ENCODE measurements at regions not wholly inside any gene's neighbourhood (a gene's known extent, or its start where the extent isn't known, plus 50 kb on each side); places are given as distances from the start of the nearest gene placed in this dataset.

GRCh38 chr10:33808475-33808874 is 474.0 kb upstream of the NRP1 start:
- TF ChIP-seq CTCF (IDR thresholded peaks at IDR 0.05) (no peak), POLR2A (IDR thresholded peaks at IDR 0.05) (no peak)

All from adrenal gland (tissue), 5 donors.